Stimulated activated CD4-positive, alpha-beta T cell treated with anti-CD3 and anti-CD28 coated beads, Interleukin-12 subunit alpha, Interleukin-12 subunit beta, amount 100 ng/mL, for 48 hours (primary cell): ENCODE measurements at regions not wholly inside any gene's neighbourhood (a gene's known extent, or its start where the extent isn't known, plus 50 kb on each side); places are given as distances from the start of the nearest gene placed in this dataset.

Experiments
- DNase-seq, 3 donors: peaks; one replicate each; pipeline ENCODE4 v3.0.0-alpha.2; 2020; ENCODE audit warnings: low read depth in 2 of 3, low spot score in 1 of 3

- DNase-seq = no peak
Observed at GRCh38 chr5:97676608-97677007, 493.6 kb upstream of the RIOK2 start.

DNA sequence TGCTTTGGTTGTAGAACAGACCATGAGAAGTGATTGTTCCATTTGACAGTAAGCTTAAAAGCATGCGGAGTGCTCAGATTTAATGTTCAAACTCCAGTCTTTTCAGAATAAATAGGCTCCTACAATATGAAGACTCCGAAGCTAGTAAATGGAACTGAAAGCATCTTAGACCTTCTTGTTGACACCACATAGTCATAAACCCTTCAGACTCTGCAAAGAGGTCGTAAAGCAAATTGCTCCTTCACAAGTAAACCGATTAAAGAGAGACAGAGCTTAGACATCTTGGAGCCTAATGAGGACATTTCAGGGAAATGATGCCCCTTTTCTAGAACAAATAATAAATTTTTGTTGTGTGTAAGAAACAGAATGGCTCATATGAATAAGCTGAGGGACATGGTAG lies 511.0 kb upstream of the RIOK2 start:
- no peak for DNase-seq

DNA sequence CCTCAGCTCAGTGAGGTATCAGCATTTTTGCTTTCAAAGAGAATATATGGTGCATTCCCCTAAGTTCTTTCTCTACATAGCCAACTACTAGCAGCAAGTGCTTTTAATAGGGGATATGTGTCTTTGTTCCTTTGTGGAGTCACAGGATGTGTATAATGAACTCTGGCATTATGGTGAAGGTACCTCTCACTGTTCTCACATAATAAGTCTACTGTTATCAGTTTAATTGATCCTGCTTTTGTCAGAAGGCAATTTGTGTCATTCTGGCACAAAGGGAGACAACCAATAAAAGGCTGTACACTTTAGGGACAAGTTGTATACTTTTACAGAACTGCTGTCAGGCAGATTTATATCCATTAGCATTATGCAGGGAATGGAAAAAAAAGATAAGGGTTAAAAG lies 531.4 kb upstream of the RIOK2 start:
- DNase-seq = no peak

GRCh38 chr5:97726106-97726505 lies 543.1 kb upstream of the RIOK2 start:
- DNase-seq = no peak

DNA sequence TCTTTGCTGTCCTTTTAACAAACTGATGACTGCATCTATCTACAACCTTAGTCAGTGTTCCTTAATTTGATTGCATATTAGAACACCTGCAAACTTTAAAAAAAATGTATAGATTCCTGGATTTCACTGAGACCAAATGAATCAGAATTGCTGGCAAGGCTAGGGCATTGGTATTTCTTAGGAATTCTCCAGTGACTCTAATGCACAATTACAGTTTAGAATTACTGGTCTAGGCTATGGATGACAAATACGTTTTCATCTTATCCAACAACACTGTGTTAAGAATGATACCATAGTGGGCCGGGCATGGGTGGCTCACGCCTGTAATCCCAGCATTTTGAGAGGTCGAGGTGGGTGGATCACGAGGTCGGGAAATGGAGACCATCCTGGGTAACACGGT lies 545.9 kb upstream of the RIOK2 start:
- no peak for DNase-seq

- DNase-seq = no peak
Observed at GRCh38 chr5:97729938-97730337, 546.9 kb upstream of the RIOK2 start.

DNA sequence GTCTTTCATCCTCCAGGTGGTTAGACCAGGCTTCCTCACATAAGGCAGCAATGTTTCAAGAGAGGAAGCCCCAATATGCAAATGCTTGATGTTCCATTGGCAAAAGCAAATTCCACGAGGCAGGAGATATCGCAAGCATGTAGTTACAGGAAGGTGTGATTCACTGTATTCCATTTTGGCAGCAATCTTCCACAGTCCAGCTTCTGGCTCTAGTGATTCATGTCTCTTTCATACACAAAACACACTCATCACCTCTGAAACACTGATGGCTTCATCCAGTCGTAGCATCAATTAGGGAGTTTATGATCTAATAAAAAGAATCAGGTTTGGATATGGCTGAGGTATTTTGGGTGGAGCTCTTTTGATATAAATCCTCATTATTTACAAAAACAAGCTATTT lies 552.2 kb upstream of the RIOK2 start:
- DNase-seq = no peak

GRCh38 chr5:97737608-97738007 lies 554.6 kb upstream of the RIOK2 start:
- no peak for DNase-seq

DNA sequence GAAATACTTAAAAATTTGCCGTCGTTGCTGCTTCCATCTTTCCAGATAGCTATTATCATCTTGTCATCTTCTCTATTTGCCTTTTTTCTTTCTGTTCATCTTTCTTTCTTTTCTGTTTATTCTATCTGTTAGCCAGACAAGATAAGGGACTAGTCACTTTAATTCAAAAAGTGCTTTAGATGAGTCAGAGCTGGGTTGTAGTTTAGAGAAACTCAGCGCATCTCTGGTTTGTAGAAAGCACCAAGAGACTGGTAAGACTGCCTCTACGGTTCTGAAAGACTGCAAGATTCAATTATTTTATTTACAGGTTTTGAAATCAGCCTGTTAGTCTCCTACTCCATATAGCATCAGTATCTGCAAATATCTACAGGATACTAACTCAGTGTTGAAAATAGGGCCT lies 562.8 kb upstream of the RIOK2 start:
- DNase-seq = no peak

DNA sequence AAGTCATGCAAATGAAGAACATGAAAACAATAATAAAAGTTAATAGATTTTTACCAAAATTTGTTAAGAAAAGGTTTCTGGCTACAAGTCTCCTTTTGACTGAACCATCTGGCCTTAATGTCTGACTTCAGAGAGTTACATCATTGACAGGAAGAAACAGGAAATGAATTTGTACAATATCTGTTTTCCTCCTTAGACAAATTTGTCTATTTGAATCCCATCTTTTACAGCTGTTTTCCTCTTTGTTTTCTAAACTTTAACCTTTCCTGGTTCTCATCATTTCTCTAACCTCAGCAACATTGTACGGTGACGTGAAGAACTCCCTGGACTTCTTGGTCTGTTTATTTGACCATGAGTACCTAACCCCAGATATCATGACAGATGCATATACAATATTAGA lies 567.5 kb upstream of the RIOK2 start:
- DNase-seq = no peak

- DNase-seq = no peak
Observed at GRCh38 chr5:97751540-97751939, 568.5 kb upstream of the RIOK2 start.

- DNase-seq = no peak
Observed at GRCh38 chr5:97752871-97753270, 569.8 kb upstream of the RIOK2 start.

- DNase-seq = no peak
Observed at GRCh38 chr5:97762483-97762882, 579.4 kb upstream of the RIOK2 start.

DNA sequence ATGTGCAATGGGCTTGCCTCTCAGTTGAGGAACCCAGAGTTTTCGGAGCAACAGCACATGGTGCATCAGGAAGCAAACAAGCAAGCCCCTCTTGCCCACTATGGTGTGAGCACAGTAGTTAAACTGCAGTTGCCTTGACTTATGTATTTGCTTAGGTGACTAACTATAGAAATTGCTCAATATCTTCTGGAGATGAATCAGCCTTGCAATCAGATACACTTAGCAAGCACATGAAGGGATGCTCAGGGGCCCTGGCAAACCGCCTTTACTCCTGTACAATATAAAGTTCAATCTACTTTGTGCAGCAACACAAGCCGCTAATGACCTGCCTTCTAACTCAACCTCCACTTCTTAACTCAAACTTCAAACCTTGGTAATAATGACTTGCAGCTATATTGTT lies 581.7 kb upstream of the RIOK2 start:
- no peak for DNase-seq

DNA sequence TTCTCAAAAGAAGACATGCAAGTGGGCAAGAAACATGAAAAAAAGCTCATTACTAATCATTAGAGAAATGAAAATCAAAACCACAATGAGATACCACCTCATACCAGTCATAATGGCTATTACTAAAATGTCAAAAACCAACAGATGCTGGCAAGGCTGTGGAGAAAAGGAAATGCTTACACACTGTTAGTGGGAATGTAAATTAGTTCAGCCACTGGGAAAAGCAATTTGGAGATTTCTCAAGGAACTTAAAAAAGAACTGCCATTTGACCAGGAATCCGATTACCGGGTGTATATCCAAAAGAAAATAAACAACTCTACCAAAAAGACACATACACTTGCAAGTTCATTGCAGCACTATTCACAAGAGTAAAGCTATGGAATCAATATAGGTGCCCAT lies 595.4 kb upstream of the RIOK2 start:
- no peak for DNase-seq

DNA sequence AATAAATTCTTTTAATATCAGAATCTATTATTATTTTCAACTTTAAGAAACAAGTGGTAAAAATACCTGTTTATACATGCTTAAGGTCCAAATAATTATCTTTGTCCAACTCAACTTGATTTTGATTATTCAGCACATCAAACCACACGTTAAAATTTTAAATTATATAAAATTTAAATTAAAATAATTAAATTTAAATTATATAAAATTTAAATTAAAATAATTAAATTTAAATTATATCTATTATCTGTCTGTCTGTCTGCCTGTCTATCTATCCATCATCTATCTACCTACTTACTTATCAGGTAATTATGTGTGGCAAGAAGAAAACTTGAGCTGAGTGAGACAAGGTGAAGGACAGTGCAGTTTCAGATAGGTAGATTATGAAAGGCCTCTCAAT lies 605.3 kb upstream of the RIOK2 start:
- no peak for DNase-seq

- DNase-seq = no peak
Observed at GRCh38 chr5:97797994-97798451, 615.0 kb upstream of the RIOK2 start.

- DNase-seq = no peak
Observed at GRCh38 chr5:97801461-97801860, 618.4 kb upstream of the RIOK2 start.

DNA sequence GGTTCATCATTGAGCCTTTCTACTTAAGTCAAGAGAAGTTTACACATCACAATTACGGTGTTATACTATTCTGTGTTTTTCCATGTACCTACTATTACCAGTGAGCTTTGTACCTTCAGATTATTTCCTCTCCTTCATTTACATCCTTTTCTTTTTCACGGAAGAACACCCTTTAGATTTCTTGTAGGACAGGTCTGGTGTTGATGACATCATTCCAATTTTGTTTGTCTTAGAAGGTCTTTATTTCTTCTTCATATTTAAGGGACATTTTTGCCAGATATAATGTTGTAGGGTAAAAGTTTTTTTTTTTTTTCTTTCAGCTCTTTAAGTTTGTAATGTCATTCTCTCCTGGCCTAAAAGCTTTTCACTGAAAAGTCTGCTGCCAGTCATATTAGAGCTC lies 637.1 kb upstream of the RIOK2 start:
- DNase-seq = no peak

DNA sequence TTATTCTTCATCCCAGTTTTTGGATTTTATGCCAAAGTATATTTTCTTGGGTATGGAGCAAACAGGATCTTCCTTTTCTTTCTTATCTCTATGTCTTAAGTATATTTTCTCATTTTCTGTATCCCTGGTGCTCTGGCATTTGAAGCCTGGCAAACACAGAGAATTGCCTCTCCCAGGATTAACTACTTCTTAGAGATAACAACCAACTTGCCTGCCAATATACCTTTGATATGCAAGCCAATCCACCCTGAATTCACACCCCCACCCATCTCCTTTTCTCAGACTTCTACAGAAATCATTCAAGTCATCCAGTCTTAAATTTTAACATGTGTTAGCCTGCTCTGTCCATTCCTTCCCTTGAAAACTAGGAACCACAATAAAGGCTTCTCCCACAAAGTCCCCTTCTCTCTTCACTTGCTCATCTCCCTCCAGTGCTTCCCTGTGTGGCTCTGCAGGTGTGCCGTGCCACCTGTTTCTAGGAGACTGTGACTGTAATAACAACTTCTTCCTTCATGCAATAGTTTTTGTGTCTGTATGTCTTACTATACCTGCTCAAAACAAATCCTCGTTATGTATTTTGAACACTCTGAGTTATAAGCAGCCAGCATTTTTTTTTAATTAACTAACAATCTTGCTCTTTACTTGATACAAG lies 649.7 kb upstream of the RIOK2 start:
- DNase-seq = no peak

- no peak for DNase-seq
Observed at GRCh38 chr5:97834561-97834960, 651.5 kb upstream of the RIOK2 start.

DNA sequence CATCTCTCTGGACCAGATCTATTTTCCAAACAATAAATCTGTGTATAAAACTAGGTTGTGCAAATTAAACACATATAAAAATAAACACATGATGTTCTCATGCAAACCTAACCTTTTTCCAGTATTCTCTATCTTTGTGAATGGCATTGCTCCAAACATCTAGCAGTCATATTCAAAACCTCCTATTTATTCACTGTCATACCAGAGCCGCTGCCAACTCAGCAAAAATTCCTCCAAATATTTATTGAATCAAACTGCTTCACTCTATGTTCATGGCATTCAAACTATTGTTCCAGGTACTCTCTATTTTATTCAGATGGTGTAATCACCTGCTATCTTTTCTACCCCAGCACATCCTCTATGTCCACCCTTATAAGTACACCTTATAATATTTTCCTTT lies 652.1 kb upstream of the RIOK2 start:
- DNase-seq = no peak

GRCh38 chr5:97836816-97837215 lies 653.8 kb upstream of the RIOK2 start:
- DNase-seq = no peak

- DNase-seq = no peak
Observed at GRCh38 chr5:97838214-97838613, 655.2 kb upstream of the RIOK2 start.
